ENCODE measurements at regions not wholly inside any gene's neighbourhood (a gene's known extent, or its start where the extent isn't known, plus 50 kb on each side); places are given as distances from the start of the nearest gene placed in this dataset.

GRCh38 chr2:117432746-117433145, 381.7 kb upstream of the DDX18 start:
- Histone ChIP-seq H3K4me1 (replicated peaks in 1 of 4; ENCODE audit: control insufficient read depth in 3 of 4, insufficient read depth in 4 of 4, low read length in 3 of 4) (no peaks in the 10 kb centered on the region), H3K9ac (replicated peaks in 1 of 4; ENCODE audit: extremely low read depth in 1 of 4, low read depth in 3 of 4, low read length in 3 of 4) (no peak overlapping the region), H4K8ac (ENCODE audit: extremely low read depth, insufficient read depth, low read length) (no peak overlapping the region), H2BK15ac (ENCODE audit: low read length) (no peak overlapping the region), H3K79me2 (ENCODE audit: control insufficient read depth in 1 of 2, insufficient read depth in 2 of 2, low read length in 2 of 2) (no peaks in the 10 kb centered on the region), H3K27me3 (replicated peaks in 1 of 4; ENCODE audit: control insufficient read depth in 3 of 4, extremely low read depth in 1 of 4, insufficient read depth in 3 of 4, low read length in 3 of 4) (peaks cover 0 to 1% (median 0%) of the 10 kb centered on the region in 4 experiments; a peak in 1 of 7 replicates), H2BK20ac (ENCODE audit: low read length) (no peak overlapping the region), H3K4me3 (ENCODE audit: extremely low read depth in 1 of 4, insufficient read depth in 2 of 4, low read depth in 3 of 4, low read length in 4 of 4) (no peak overlapping the region), H3K18ac (ENCODE audit: extremely low read depth, low read length) (no peak overlapping the region), H3K79me1 (ENCODE audit: low read depth, low read length) (no peaks in the 10 kb centered on the region), H4K91ac (replicated peaks; ENCODE audit: insufficient read length, low read length) (no peak overlapping the region), H4K5ac (ENCODE audit: insufficient read length, low read depth, low read length) (no peak overlapping the region), H3K23ac (ENCODE audit: insufficient read length) (no peak overlapping the region), H2BK5ac (ENCODE audit: low read depth, low read length) (no peak overlapping the region), H2AK5ac (ENCODE audit: low read depth, low read length) (no peak overlapping the region), H3K36me3 (ENCODE audit: control insufficient read depth in 2 of 4, insufficient read depth in 4 of 4, low read length in 3 of 4) (no peaks in the 10 kb centered on the region), H2BK12ac (ENCODE audit: low read depth, low read length) (no peak overlapping the region), H3K9me3 (ENCODE audit: insufficient read depth in 2 of 2, low read depth in 1 of 2, low read length in 1 of 2) (no peaks in the 10 kb centered on the region), H3K23me2 (ENCODE audit: low read depth, low read length) (no peaks in the 10 kb centered on the region), H3K4me2 (ENCODE audit: insufficient read depth in 1 of 2, low read depth in 2 of 2, low read length in 2 of 2) (no peak overlapping the region), H2AFZ (ENCODE audit: low read length) (no peak overlapping the region), H3K14ac (ENCODE audit: insufficient read length) (no peak overlapping the region), H3K56ac (replicated peaks; ENCODE audit: insufficient read length, low read depth, low read length) (no peak overlapping the region), H4K20me1 (replicated peaks in 1 of 2; ENCODE audit: control insufficient read depth in 1 of 2, insufficient read depth in 2 of 2, low read length in 2 of 2) (no peaks in the 10 kb centered on the region), H2BK120ac (replicated peaks; ENCODE audit: low read depth, low read length) (no peak overlapping the region), H3K27ac (ENCODE audit: low read depth, low read length) (no peak overlapping the region), H3K4ac (replicated peaks; ENCODE audit: insufficient read length, low read depth, low read length) (no peak overlapping the region)
- no peak for FAIRE-seq
- WGBS, 2 experiments (ENCODE audit: extremely low coverage in 1 of 2, insufficient coverage in 1 of 2, insufficient read length in 1 of 2, insufficient replicate concordance in 2 of 2, low coverage in 1 of 2, low lambda C conversion rate in 2 of 2, missing lambda C conversion rate in 1 of 2): 95% methylated on average over 4 of the region's 4 CpGs; no CpG with 5 or more reads in 1 of the 2 experiments
- POLR2A ChIA-PET (ENCODE audit: partially characterized antibody): no interaction called here
- CTCF ChIA-PET (ENCODE audit: partially characterized antibody): no interaction called here
- TF ChIP-seq ATF2 (IDR thresholded peaks at IDR 0.05; ENCODE audit: low read length) (no peak), HDAC2 (IDR thresholded peaks at IDR 0.05; ENCODE audit: borderline replicate concordance in 1 of 2, low read depth in 2 of 2, low read length in 2 of 2) (no peak), TEAD4 (IDR thresholded peaks at IDR 0.05; ENCODE audit: low read depth, low read length) (no peak), SIX5 (IDR thresholded peaks at IDR 0.05; ENCODE audit: low read depth, low read length) (no peak), JUN (IDR thresholded peaks at IDR 0.05; ENCODE audit: low read depth, low read length) (no peak), CHD2 (IDR thresholded peaks at IDR 0.05; ENCODE audit: low read length) (no peak), RAD21 (IDR thresholded peaks at IDR 0.05 in 1 of 2, conservative IDR thresholded peaks at IDR 0.05 in 1 of 2; ENCODE audit: low read depth in 2 of 2, low read length in 2 of 2) (no peak)
- DNase-seq (ENCODE audit: low read depth in 1 of 2, low spot score in 2 of 2): no peak
